ENCODE measurements at regions not wholly inside any gene's neighbourhood (a gene's known extent, or its start where the extent isn't known, plus 50 kb on each side); places are given as distances from the start of the nearest gene placed in this dataset.
A peak's percentile ranks its signal among the peaks of the same experiment; 100 is the strongest.
"Not testable (repeated sequence)": the region's sequence is repeated elsewhere in the genome, so short reads cannot be mapped to it uniquely, and the experiment has no call there.

- H3K27ac ChIP-seq: no peak overlapping the region
- H3K4me3 ChIP-seq: no peak overlapping the region
- in situ Hi-C loops (cut with MboI; ENCODE audit: low pct_unique_long_range_greater_than_20kb in 2 of 9, low sequenced_read_pairs in 9 of 9, unreplicated experiment in 9 of 9): no loop called here
- no peak for ATAC-seq (replicated peaks in 6 of 8)
- peaks cover 14 to 18% of the 10 kb centered on the region in 2 donors for H3K4me1 ChIP-seq (replicated peaks in 1 of 2)
Measured at GRCh38 chr14:30264161-30264560, 294.8 kb upstream of the G2E3 start.

- H3K4me1 ChIP-seq (replicated peaks in 1 of 2): peaks cover 15 to 23% of the 10 kb centered on the region in 2 donors
- no peak for ATAC-seq (replicated peaks in 6 of 8)
- no peak overlapping the region for H3K4me3 ChIP-seq
- WGBS, 10 experiments: 20 to 95% (median 76%) methylated on average over 1 to 3 of the region's 3 CpGs
- in situ Hi-C loops (cut with MboI; ENCODE audit: low pct_unique_long_range_greater_than_20kb in 2 of 9, low sequenced_read_pairs in 9 of 9, unreplicated experiment in 9 of 9): no loop called here
- H3K27ac ChIP-seq: no peak overlapping the region
Measured at GRCh38 chr14:30266290-30266689, 292.7 kb upstream of the G2E3 start.

GRCh38 chr14:30267141-30267540, 291.8 kb upstream of the G2E3 start:
- no peak for ATAC-seq (replicated peaks in 6 of 8)
- WGBS, 10 experiments: 60 to 100% (median 80%) methylated on average over 1 of the region's 1 CpG; no CpG with 5 or more reads in 3 of the 10 experiments
- Histone ChIP-seq H3K27ac (no peak overlapping the region), H3K4me1 (replicated peaks in 1 of 2) (peaks cover 21 to 23% of the 10 kb centered on the region in 2 donors), H3K4me3 (no peak overlapping the region)
- in situ Hi-C loops (cut with MboI; ENCODE audit: low pct_unique_long_range_greater_than_20kb in 2 of 9, low sequenced_read_pairs in 9 of 9, unreplicated experiment in 9 of 9): no loop called here

- 14 to 90% (median 46%) methylated on average over 4 to 21 of the region's 29 CpGs for WGBS, 10 experiments
- peaks cover 29 to 47% of the 10 kb centered on the region in 2 donors for H3K4me1 ChIP-seq (replicated peaks in 1 of 2)
- H3K27ac ChIP-seq: peak overlapping the region in 1 of 2 donors; percentile 14
- in situ Hi-C loops (cut with MboI; ENCODE audit: low pct_unique_long_range_greater_than_20kb in 2 of 9, low sequenced_read_pairs in 9 of 9, unreplicated experiment in 9 of 9): no loop called here
- H3K4me3 ChIP-seq: peak overlapping the region in 1 of 5 donors; percentile 10
- ATAC-seq (replicated peaks in 6 of 8): peak; percentile 78 to 100 (median 89)
Measured at GRCh38 chr14:30270200-30271161, 288.5 kb upstream of the G2E3 start.

GRCh38 chr14:30271811-30272323, 287.1 kb upstream of the G2E3 start:
- Histone ChIP-seq H3K4me3 (no peak overlapping the region), H3K27ac (no peak overlapping the region), H3K4me1 (replicated peaks in 1 of 2) (peaks cover 29 to 47% of the 10 kb centered on the region in 2 donors)
- 68 to 95% (median 86%) methylated on average over 2 to 6 of the region's 6 CpGs; no CpG with 5 or more reads in 1 of the 10 experiments for WGBS, 10 experiments
- in situ Hi-C loops (cut with MboI; ENCODE audit: low pct_unique_long_range_greater_than_20kb in 2 of 9, low sequenced_read_pairs in 9 of 9, unreplicated experiment in 9 of 9): no loop called here
- no peak for ATAC-seq (replicated peaks in 6 of 8)

- peak overlapping the region in 1 of 5 donors; percentile 2 for H3K4me3 ChIP-seq
- H3K27ac ChIP-seq: no peak overlapping the region
- in situ Hi-C loops (cut with MboI; ENCODE audit: low pct_unique_long_range_greater_than_20kb in 2 of 9, low sequenced_read_pairs in 9 of 9, unreplicated experiment in 9 of 9): no loop called here
- H3K4me1 ChIP-seq (replicated peaks in 1 of 2): peaks cover 29 to 47% of the 10 kb centered on the region in 2 donors
- ATAC-seq (replicated peaks in 6 of 8): peak in 5 of 8 experiments; percentile 60 to 74 (median 71)
- 38 to 58% (median 46%) methylated on average over 5 to 12 of the region's 14 CpGs; no CpG with 5 or more reads in 1 of the 10 experiments for WGBS, 10 experiments
Measured at GRCh38 chr14:30272848-30273832, 285.8 kb upstream of the G2E3 start.

GRCh38 chr14:30275604-30276003, 283.4 kb upstream of the G2E3 start:
- Histone ChIP-seq H3K4me3 (no peak overlapping the region), H3K4me1 (replicated peaks in 1 of 2) (peaks cover 23 to 40% of the 10 kb centered on the region in 2 donors), H3K27ac (no peak overlapping the region)
- in situ Hi-C loops (cut with MboI; ENCODE audit: low pct_unique_long_range_greater_than_20kb in 2 of 9, low sequenced_read_pairs in 9 of 9, unreplicated experiment in 9 of 9): no loop called here
- 59 to 100% (median 96%) methylated on average over 1 to 3 of the region's 3 CpGs for WGBS, 10 experiments
- ATAC-seq (replicated peaks in 6 of 8): no peak

GRCh38 chr14:30277268-30277667, 281.7 kb upstream of the G2E3 start:
- Histone ChIP-seq H3K4me3 (no peak overlapping the region), H3K4me1 (replicated peaks in 1 of 2) (peaks cover 8 to 23% of the 10 kb centered on the region in 2 donors), H3K27ac (no peak overlapping the region)
- 0 to 100% (median 58%) methylated on average over 1 to 2 of the region's 2 CpGs; no CpG with 5 or more reads in 2 of the 10 experiments for WGBS, 10 experiments
- ATAC-seq (replicated peaks in 6 of 8): no peak
- in situ Hi-C loops (cut with MboI; ENCODE audit: low pct_unique_long_range_greater_than_20kb in 2 of 9, low sequenced_read_pairs in 9 of 9, unreplicated experiment in 9 of 9): no loop called here

GRCh38 chr14:30278856-30279255, 280.1 kb upstream of the G2E3 start:
- 20 to 100% (median 71%) methylated on average over 1 to 2 of the region's 2 CpGs; no CpG with 5 or more reads in 1 of the 10 experiments for WGBS, 10 experiments
- in situ Hi-C loops (cut with MboI; ENCODE audit: low pct_unique_long_range_greater_than_20kb in 2 of 9, low sequenced_read_pairs in 9 of 9, unreplicated experiment in 9 of 9); H3K4me3 ChIP-seq; H3K27ac ChIP-seq; ATAC-seq (replicated peaks in 6 of 8); H3K4me1 ChIP-seq (replicated peaks in 1 of 2): not testable (repeated sequence)

GRCh38 chr14:30283822-30284446, 275.0 kb upstream of the G2E3 start:
- in situ Hi-C loops (cut with MboI; ENCODE audit: low pct_unique_long_range_greater_than_20kb in 2 of 9, low sequenced_read_pairs in 9 of 9, unreplicated experiment in 9 of 9): no loop called here
- ATAC-seq (replicated peaks in 6 of 8): peak in 2 of 8 experiments; percentile 30 to 69
- Histone ChIP-seq H3K27ac (no peak overlapping the region), H3K4me1 (replicated peaks in 1 of 2) (no peaks in the 10 kb centered on the region), H3K4me3 (no peak overlapping the region)
- 0 to 100% (median 27%) methylated on average over 1 to 2 of the region's 2 CpGs; no CpG with 5 or more reads in 1 of the 10 experiments for WGBS, 10 experiments

- Histone ChIP-seq H3K4me1 (replicated peaks in 1 of 2) (no peaks in the 10 kb centered on the region), H3K4me3 (no peak overlapping the region), H3K27ac (no peak overlapping the region)
- WGBS, 10 experiments: 32 to 96% (median 81%) methylated on average over 1 to 4 of the region's 4 CpGs; no CpG with 5 or more reads in 2 of the 10 experiments
- in situ Hi-C loops (cut with MboI; ENCODE audit: low pct_unique_long_range_greater_than_20kb in 2 of 9, low sequenced_read_pairs in 9 of 9, unreplicated experiment in 9 of 9): no loop called here
- no peak for ATAC-seq (replicated peaks in 6 of 8)
Measured at GRCh38 chr14:30284808-30285207, 274.1 kb upstream of the G2E3 start.

Measured in motor neuron (in vitro differentiated cells).